Mesodermal cell (in vitro differentiated cells): ENCODE measurements at regions not wholly inside any gene's neighbourhood (a gene's known extent, or its start where the extent isn't known, plus 50 kb on each side); places are given as distances from the start of the nearest gene placed in this dataset.

Experiments
- H3K27ac ChIP-seq: 2 replicates; pipeline ENCODE4 v1.7.0; 2013; ENCODE audit warnings: mild to moderate bottlenecking, low read depth, low read length, moderate library complexity; ENCODE audit not compliant: severe bottlenecking
- H3K36me3 ChIP-seq: 2 replicates; pipeline ENCODE4 v1.7.1; 2013; ENCODE audit warnings: mild to moderate bottlenecking, low read length, moderate library complexity; ENCODE audit not compliant: control insufficient read depth, insufficient read depth
- H3K4me1 ChIP-seq: one replicate; pipeline ENCODE4 v1.7.1; 2013; ENCODE audit warnings: mild to moderate bottlenecking, low read length; ENCODE audit not compliant: insufficient read depth, control insufficient read depth, poor library complexity, severe bottlenecking
- H3K4me3 ChIP-seq: 2 replicates; pipeline ENCODE4 v1.7.0; 2013; ENCODE audit warnings: low read length, control low read depth, mild to moderate bottlenecking; ENCODE audit not compliant: insufficient read depth, poor library complexity, severe bottlenecking; ENCODE audit errors: extremely low read depth
- H3K9me3 ChIP-seq: 2 replicates; pipeline ENCODE4 v1.7.1; 2013; ENCODE audit warnings: mild to moderate bottlenecking, low read length, moderate library complexity; ENCODE audit not compliant: control insufficient read depth
- WGBS, 2 experiments: methylation state at CpG; one replicate each; pipeline ENCODE4 v1.1.5; 2013; ENCODE audit warnings: missing lambda C conversion rate in 2 of 2; ENCODE audit not compliant: insufficient coverage in 2 of 2; 5-methylcytosine and 5-hydroxymethylcytosine counted together

- H3K4me1 ChIP-seq = peaks cover 4% of the 10 kb centered on the region
- H3K36me3 ChIP-seq = no peaks in the 10 kb centered on the region
- 91 to 96% methylated on average over 14 to 15 of the region's 19 CpGs for WGBS, 2 experiments
- no peak overlapping the region for H3K4me3 ChIP-seq
- H3K9me3 ChIP-seq = no peaks in the 10 kb centered on the region
- no peak overlapping the region for H3K27ac ChIP-seq
Measured at GRCh38 chr10:4514445-4515108, 311.4 kb upstream of the AKR1E2 start.

GRCh38 chr10:4512671-4513240 is 313.3 kb upstream of the AKR1E2 start:
- Histone ChIP-seq H3K27ac (no peak overlapping the region), H3K4me1 (peaks cover 4% of the 10 kb centered on the region), H3K4me3 (no peak overlapping the region), H3K36me3 (no peaks in the 10 kb centered on the region), H3K9me3 (no peaks in the 10 kb centered on the region)
- 75 to 92% methylated on average over 2 to 3 of the region's 6 CpGs for WGBS, 2 experiments

GRCh38 chr10:4512196-4512595 is 313.8 kb upstream of the AKR1E2 start:
- no peaks in the 10 kb centered on the region for H3K9me3 ChIP-seq
- no peak overlapping the region for H3K27ac ChIP-seq

GRCh38 chr10:4511509-4511908 is 314.5 kb upstream of the AKR1E2 start:
- Histone ChIP-seq H3K4me3 (no peak overlapping the region), H3K27ac (no peak overlapping the region), H3K9me3 (no peaks in the 10 kb centered on the region), H3K4me1 (peaks cover 4% of the 10 kb centered on the region), H3K36me3 (no peaks in the 10 kb centered on the region)
- WGBS, 2 experiments = 100% methylated on average over 1 of the region's 4 CpGs; no CpG with 5 or more reads in 1 of the 2 experiments

More at GRCh38 chr10:4512196-4512595, 313.8 kb upstream of the AKR1E2 start:
- Histone ChIP-seq H3K4me3 (no peak overlapping the region), H3K4me1 (peaks cover 4% of the 10 kb centered on the region), H3K36me3 (no peaks in the 10 kb centered on the region)
- WGBS, 2 experiments = 100% methylated on average over 2 of the region's 5 CpGs; no CpG with 5 or more reads in 1 of the 2 experiments

GRCh38 chr10:4509405-4509804 is 316.6 kb upstream of the AKR1E2 start:
- H3K36me3 ChIP-seq = no peaks in the 10 kb centered on the region
- H3K4me3 ChIP-seq = no peak overlapping the region
- H3K9me3 ChIP-seq = no peaks in the 10 kb centered on the region
- WGBS, 2 experiments = 85 to 96% methylated on average over 8 to 10 of the region's 10 CpGs
- no peak overlapping the region for H3K27ac ChIP-seq
- H3K4me1 ChIP-seq = peaks cover 4% of the 10 kb centered on the region

GRCh38 chr10:4506095-4506494 is 319.9 kb upstream of the AKR1E2 start:
- Histone ChIP-seq H3K36me3 (no peaks in the 10 kb centered on the region), H3K4me1 (no peaks in the 10 kb centered on the region), H3K9me3 (no peaks in the 10 kb centered on the region), H3K27ac (no peak overlapping the region), H3K4me3 (no peak overlapping the region)
- 86 to 100% methylated on average over 1 of the region's 2 CpGs for WGBS, 2 experiments

- Histone ChIP-seq H3K36me3 (no peaks in the 10 kb centered on the region), H3K9me3 (no peaks in the 10 kb centered on the region), H3K27ac (no peak overlapping the region), H3K4me3 (no peak overlapping the region), H3K4me1 (no peaks in the 10 kb centered on the region)
- 91 to 95% methylated on average over 4 of the region's 5 CpGs for WGBS, 2 experiments
Measured at GRCh38 chr10:4504550-4504949, 321.5 kb upstream of the AKR1E2 start.

GRCh38 chr10:4503076-4503475 is 322.9 kb upstream of the AKR1E2 start:
- no peaks in the 10 kb centered on the region for H3K36me3 ChIP-seq
- no peak overlapping the region for H3K4me3 ChIP-seq
- no peak overlapping the region for H3K27ac ChIP-seq
- H3K4me1 ChIP-seq = no peaks in the 10 kb centered on the region
- H3K9me3 ChIP-seq = no peaks in the 10 kb centered on the region
- 100% methylated on average over 1 of the region's 2 CpGs; no CpG with 5 or more reads in 1 of the 2 experiments for WGBS, 2 experiments

GRCh38 chr10:4501306-4501705 is 324.7 kb upstream of the AKR1E2 start:
- WGBS, 2 experiments = 71 to 100% methylated on average over 1 of the region's 2 CpGs
- H3K4me3 ChIP-seq = no peak overlapping the region
- no peaks in the 10 kb centered on the region for H3K36me3 ChIP-seq
- no peaks in the 10 kb centered on the region for H3K4me1 ChIP-seq
- H3K9me3 ChIP-seq = no peaks in the 10 kb centered on the region
- H3K27ac ChIP-seq = no peak overlapping the region

GRCh38 chr10:4498711-4499251 is 327.2 kb upstream of the AKR1E2 start:
- H3K4me3 ChIP-seq = no peak overlapping the region
- no peaks in the 10 kb centered on the region for H3K9me3 ChIP-seq
- WGBS, 2 experiments = 87 to 96% methylated on average over 3 to 4 of the region's 6 CpGs
- no peaks in the 10 kb centered on the region for H3K36me3 ChIP-seq
- no peaks in the 10 kb centered on the region for H3K4me1 ChIP-seq
- no peak overlapping the region for H3K27ac ChIP-seq

- H3K4me1 ChIP-seq = no peaks in the 10 kb centered on the region
- no peak overlapping the region for H3K4me3 ChIP-seq
- 80% methylated on average over 1 of the region's 2 CpGs; no CpG with 5 or more reads in 1 of the 2 experiments for WGBS, 2 experiments
- no peak overlapping the region for H3K27ac ChIP-seq
- peaks cover 5% of the 10 kb centered on the region for H3K9me3 ChIP-seq
- H3K36me3 ChIP-seq = no peaks in the 10 kb centered on the region
Measured at GRCh38 chr10:4494551-4494950, 331.5 kb upstream of the AKR1E2 start.
